OCI-LY1 (cell line): ENCODE measurements at regions not wholly inside any gene's neighbourhood (a gene's known extent, or its start where the extent isn't known, plus 50 kb on each side); places are given as distances from the start of the nearest gene placed in this dataset.
"Not testable (repeated sequence)": the region's sequence is repeated elsewhere in the genome, so short reads cannot be mapped to it uniquely, and the experiment has no call there.

Experiments used
- H2AFZ ChIP-seq: fragments of 200-600 bp; sonication (generic), shearing (Covaris generic); 2 replicates; pipeline ENCODE4 v1.6.0; 2014; ENCODE audit warnings: antibody characterized with exemption, mild to moderate bottlenecking, low read length
- H3F3A ChIP-seq: fragments of 200-600 bp; sonication (generic), shearing (Covaris generic); 2 replicates; pipeline ENCODE4 v1.6.0; 2014; ENCODE audit warnings: mild to moderate bottlenecking, antibody characterized with exemption, low read length, moderate library complexity; ENCODE audit not compliant: insufficient read depth
- H3K27ac ChIP-seq: fragments of 200-600 bp; sonication (generic); 2 replicates; pipeline ENCODE4 v1.5.1; 2014; ENCODE audit warnings: low read length, mixed run types, mild to moderate bottlenecking, low read depth; ENCODE audit not compliant: poor library complexity, severe bottlenecking
- H3K27me3 ChIP-seq: fragments of 200-600 bp; sonication (generic); 2 replicates; pipeline ENCODE4 v1.6.0; 2014; ENCODE audit warnings: antibody characterized with exemption, mild to moderate bottlenecking, low read length, moderate library complexity; ENCODE audit not compliant: insufficient read depth
- H3K36me3 ChIP-seq: fragments of 200-600 bp; sonication (generic); 2 replicates; pipeline ENCODE4 v1.6.1; 2014; ENCODE audit warnings: mild to moderate bottlenecking, antibody characterized with exemption, low read length, moderate library complexity, mixed read lengths; ENCODE audit not compliant: insufficient read depth
- H3K4me1 ChIP-seq: fragments of 200-600 bp; sonication (generic); 2 replicates; pipeline ENCODE4 v1.5.1; 2014; ENCODE audit warnings: mild to moderate bottlenecking, low read length, moderate library complexity; ENCODE audit not compliant: insufficient read depth, severe bottlenecking
- H3K4me2 ChIP-seq: fragments of 200-600 bp; sonication (generic), shearing (Covaris generic); 2 replicates; pipeline ENCODE4 v1.6.1; 2014; ENCODE audit warnings: low read length
- H3K4me3 ChIP-seq: fragments of 200-600 bp; sonication (generic); 2 replicates; pipeline ENCODE4 v1.5.1; 2014; ENCODE audit warnings: low read length, low read depth, mild to moderate bottlenecking, mixed read lengths; ENCODE audit not compliant: poor library complexity, severe bottlenecking
- H3K79me2 ChIP-seq: fragments of 200-600 bp; shearing (Covaris generic); 2 replicates; pipeline ENCODE4 v1.6.1; 2016; ENCODE audit warnings: mixed run types, low read length, mixed read lengths; ENCODE audit not compliant: insufficient read depth
- H3K9ac ChIP-seq: fragments of 200-600 bp; sonication (generic), shearing (Covaris generic); 2 replicates; pipeline ENCODE4 v1.6.1; 2014; ENCODE audit warnings: mild to moderate bottlenecking, low read length, mixed read lengths
- H3K9me2 ChIP-seq: fragments of 200-600 bp; sonication (generic), shearing (Covaris generic); 2 replicates; pipeline ENCODE4 v1.6.1; 2014; ENCODE audit warnings: low read depth, mild to moderate bottlenecking, low read length, mixed read lengths
- H3K9me3 ChIP-seq: fragments of 200-600 bp; shearing (Covaris generic); 2 replicates; pipeline ENCODE4 v1.6.1; 2014; ENCODE audit warnings: low read length, mixed read lengths
- H4K20me1 ChIP-seq: fragments of 200-600 bp; sonication (generic), shearing (Covaris generic); 2 replicates; pipeline ENCODE4 v1.6.0; 2016; ENCODE audit warnings: mild to moderate bottlenecking, low read length; ENCODE audit not compliant: insufficient read depth
- EZH2 ChIP-seq: fragments of 200-600 bp; sonication (generic), shearing (Covaris generic); IDR thresholded peaks from 2 replicates; pipeline ENCODE4 v1.8.0; 2017; ENCODE audit warnings: borderline replicate concordance, mixed run types, mild to moderate bottlenecking, antibody characterized with exemption, low read length, moderate library complexity, mixed read lengths
- TF ChIP-seq, protein P1 (sequence below): fragments of 200-600 bp; sonication (generic), shearing (Covaris generic); IDR thresholded peaks from 2 replicates; pipeline ENCODE4 v1.5.1; 2017; ENCODE audit warnings: mild to moderate bottlenecking, antibody characterized with exemption, low read length, moderate library complexity, mixed read lengths

DNA sequence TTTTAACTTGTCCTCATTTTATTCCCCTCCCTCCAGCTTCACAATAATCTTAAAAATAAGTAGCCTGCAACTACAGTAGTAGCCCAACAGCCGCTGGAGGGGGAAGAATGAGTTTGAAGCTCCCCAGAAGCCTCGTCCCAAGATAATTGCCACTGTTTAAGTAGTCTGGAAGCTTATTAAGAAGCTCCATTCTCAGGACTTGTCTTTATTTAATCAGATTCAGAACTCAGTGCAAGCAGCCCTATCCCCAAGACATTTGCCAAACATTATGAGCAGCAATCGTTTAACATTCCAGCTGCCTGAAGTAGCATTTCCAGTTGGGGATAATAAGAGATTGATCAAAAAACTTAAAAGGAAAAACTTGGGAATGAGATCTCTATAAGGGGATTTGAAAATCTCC lies 106.0 kb downstream of the URB2 start:
- no peak overlapping the region for H3K9ac ChIP-seq
- no peak for TF ChIP-seq EZH2
- TF ChIP-seq, protein P1, sequence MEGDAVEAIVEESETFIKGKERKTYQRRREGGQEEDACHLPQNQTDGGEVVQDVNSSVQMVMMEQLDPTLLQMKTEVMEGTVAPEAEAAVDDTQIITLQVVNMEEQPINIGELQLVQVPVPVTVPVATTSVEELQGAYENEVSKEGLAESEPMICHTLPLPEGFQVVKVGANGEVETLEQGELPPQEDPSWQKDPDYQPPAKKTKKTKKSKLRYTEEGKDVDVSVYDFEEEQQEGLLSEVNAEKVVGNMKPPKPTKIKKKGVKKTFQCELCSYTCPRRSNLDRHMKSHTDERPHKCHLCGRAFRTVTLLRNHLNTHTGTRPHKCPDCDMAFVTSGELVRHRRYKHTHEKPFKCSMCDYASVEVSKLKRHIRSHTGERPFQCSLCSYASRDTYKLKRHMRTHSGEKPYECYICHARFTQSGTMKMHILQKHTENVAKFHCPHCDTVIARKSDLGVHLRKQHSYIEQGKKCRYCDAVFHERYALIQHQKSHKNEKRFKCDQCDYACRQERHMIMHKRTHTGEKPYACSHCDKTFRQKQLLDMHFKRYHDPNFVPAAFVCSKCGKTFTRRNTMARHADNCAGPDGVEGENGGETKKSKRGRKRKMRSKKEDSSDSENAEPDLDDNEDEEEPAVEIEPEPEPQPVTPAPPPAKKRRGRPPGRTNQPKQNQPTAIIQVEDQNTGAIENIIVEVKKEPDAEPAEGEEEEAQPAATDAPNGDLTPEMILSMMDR: no peak
- no peaks in the 10 kb centered on the region for H3K79me2 ChIP-seq
- no peaks in the 10 kb centered on the region for H4K20me1 ChIP-seq
- H3F3A ChIP-seq: no peaks in the 10 kb centered on the region
- H3K9me2 ChIP-seq: no peaks in the 10 kb centered on the region
- H3K36me3 ChIP-seq: no peaks in the 10 kb centered on the region
- no peak overlapping the region for H3K27ac ChIP-seq
- H3K9me3 ChIP-seq: peaks cover 6% of the 10 kb centered on the region
- H3K4me1 ChIP-seq: no peaks in the 10 kb centered on the region
- no peaks in the 10 kb centered on the region for H3K27me3 ChIP-seq
- H3K4me3 ChIP-seq: no peak overlapping the region
- no peak overlapping the region for H3K4me2 ChIP-seq
- H2AFZ ChIP-seq: no peak overlapping the region

DNA sequence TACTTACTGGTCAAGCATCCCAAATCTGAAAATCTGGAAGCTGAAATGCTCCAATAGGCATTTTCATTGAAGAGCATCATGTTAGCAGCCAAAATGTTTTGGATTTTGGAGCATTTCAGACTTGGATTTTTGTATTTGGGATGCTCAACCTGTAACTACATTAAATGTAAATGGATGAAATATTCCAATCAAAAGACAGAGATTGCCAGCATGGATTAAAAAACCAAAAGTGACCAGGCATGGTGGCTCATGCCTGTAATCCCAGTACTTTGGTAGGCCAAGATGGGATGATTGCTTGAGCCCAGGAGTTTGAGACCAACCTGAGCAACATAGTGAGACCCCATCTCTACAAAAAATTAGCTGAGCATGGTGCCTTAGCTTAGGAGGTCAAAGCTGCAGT lies 110.3 kb downstream of the URB2 start:
- H3K9me3 ChIP-seq: peaks cover 10% of the 10 kb centered on the region
- no peak overlapping the region for H3K9ac ChIP-seq
- no peak overlapping the region for H3K4me2 ChIP-seq
- H2AFZ ChIP-seq: no peak overlapping the region
- H3F3A ChIP-seq: no peaks in the 10 kb centered on the region
- no peaks in the 10 kb centered on the region for H3K4me1 ChIP-seq
- H3K36me3 ChIP-seq: no peaks in the 10 kb centered on the region
- no peaks in the 10 kb centered on the region for H3K79me2 ChIP-seq
- no peaks in the 10 kb centered on the region for H3K9me2 ChIP-seq
- no peaks in the 10 kb centered on the region for H3K27me3 ChIP-seq
- H3K27ac ChIP-seq: no peak overlapping the region
- TF ChIP-seq, protein P1: no peak
- no peak for TF ChIP-seq EZH2
- H4K20me1 ChIP-seq: no peaks in the 10 kb centered on the region
- no peak overlapping the region for H3K4me3 ChIP-seq

DNA sequence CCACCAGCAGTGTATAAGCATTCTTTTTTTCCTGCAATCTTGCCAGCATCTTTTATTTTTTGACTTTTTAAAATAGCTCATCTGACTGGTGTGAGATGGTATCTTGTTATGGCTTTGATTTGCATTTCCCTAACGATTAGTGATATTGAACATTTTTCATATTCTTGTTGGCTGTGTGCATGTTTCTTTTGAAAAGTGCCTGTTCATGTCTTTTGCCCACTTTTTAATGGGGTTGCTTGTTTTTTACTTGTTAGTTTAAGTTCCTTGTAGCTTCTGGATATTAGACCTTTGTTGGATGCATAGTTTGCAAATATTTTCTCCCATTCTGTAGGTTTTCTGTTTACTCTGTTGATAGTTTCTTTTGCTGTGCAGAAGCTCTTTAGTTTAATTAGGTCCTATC lies 116.6 kb downstream of the URB2 start:
- H3K27ac ChIP-seq, H2AFZ ChIP-seq, H3K9me2 ChIP-seq, H3K36me3 ChIP-seq, H3K79me2 ChIP-seq, H3K4me2 ChIP-seq, H3K4me3 ChIP-seq, H4K20me1 ChIP-seq, H3F3A ChIP-seq, H3K9ac ChIP-seq, H3K27me3 ChIP-seq, H3K9me3 ChIP-seq, H3K4me1 ChIP-seq: not testable (repeated sequence)

DNA sequence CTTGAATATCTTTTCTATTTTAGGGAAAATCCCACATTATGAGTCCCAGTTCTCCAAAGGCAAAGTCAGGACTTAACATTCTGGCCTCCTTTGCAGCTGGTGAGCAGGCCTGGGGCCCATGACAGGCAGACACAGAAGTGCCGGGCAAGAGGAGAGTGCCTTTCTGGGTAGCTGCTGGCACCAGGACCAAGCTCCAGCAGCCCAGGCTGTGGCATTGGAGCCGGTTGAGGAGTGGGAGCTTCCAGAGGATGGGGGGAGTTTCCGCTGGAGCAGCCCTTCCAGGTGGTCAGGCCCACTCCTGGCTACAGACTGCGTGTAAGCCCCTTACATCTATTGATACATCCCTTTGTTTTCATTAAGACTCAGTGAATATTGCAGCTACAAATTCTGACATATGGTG lies 123.9 kb downstream of the URB2 start:
- H3K4me1 ChIP-seq: no peaks in the 10 kb centered on the region
- H3K9me3 ChIP-seq: no peaks in the 10 kb centered on the region
- H3K27me3 ChIP-seq: no peaks in the 10 kb centered on the region
- H3K4me2 ChIP-seq: no peak overlapping the region
- H3F3A ChIP-seq: no peaks in the 10 kb centered on the region
- no peak overlapping the region for H3K4me3 ChIP-seq
- H3K9ac ChIP-seq: no peak overlapping the region
- H3K36me3 ChIP-seq: no peaks in the 10 kb centered on the region
- no peak overlapping the region for H3K27ac ChIP-seq
- H4K20me1 ChIP-seq: no peaks in the 10 kb centered on the region
- H3K9me2 ChIP-seq: no peaks in the 10 kb centered on the region
- TF ChIP-seq, protein P1: no peak
- no peak for TF ChIP-seq EZH2
- H3K79me2 ChIP-seq: no peaks in the 10 kb centered on the region
- no peak overlapping the region for H2AFZ ChIP-seq
